Nephron progenitor cell (in vitro differentiated cells): ENCODE measurements at regions not wholly inside any gene's neighbourhood (a gene's known extent, or its start where the extent isn't known, plus 50 kb on each side); places are given as distances from the start of the nearest gene placed in this dataset.
"Not testable (repeated sequence)": the region's sequence is repeated elsewhere in the genome, so short reads cannot be mapped to it uniquely, and the experiment has no call there.

Experiments
- DNase-seq: peaks from one replicate; pipeline ENCODE4 v3.0.0; 2021
- H3K27ac Mint-ChIP-seq: 2 replicates; pipeline ENCODE4 v1.8.0; 2021; ENCODE audit warnings: mild to moderate bottlenecking, moderate library complexity, mixed read lengths
- H3K27me3 Mint-ChIP-seq: 2 replicates; pipeline ENCODE4 v1.8.0; 2021; ENCODE audit warnings: mild to moderate bottlenecking, low read depth, mixed read lengths; ENCODE audit not compliant: poor library complexity
- H3K36me3 Mint-ChIP-seq: 2 replicates; pipeline ENCODE4 v1.8.0; 2021; ENCODE audit warnings: low read depth, mixed read lengths
- H3K4me1 Mint-ChIP-seq: 2 replicates; pipeline ENCODE4 v1.8.0; 2021; ENCODE audit warnings: mixed read lengths
- H3K4me3 Mint-ChIP-seq: 2 replicates; pipeline ENCODE4 v1.8.0; 2021; ENCODE audit warnings: mild to moderate bottlenecking, moderate library complexity, mixed read lengths
- H3K9me3 Mint-ChIP-seq: 2 replicates; pipeline ENCODE4 v1.8.0; 2021; ENCODE audit warnings: mild to moderate bottlenecking, moderate library complexity, mixed read lengths

DNA sequence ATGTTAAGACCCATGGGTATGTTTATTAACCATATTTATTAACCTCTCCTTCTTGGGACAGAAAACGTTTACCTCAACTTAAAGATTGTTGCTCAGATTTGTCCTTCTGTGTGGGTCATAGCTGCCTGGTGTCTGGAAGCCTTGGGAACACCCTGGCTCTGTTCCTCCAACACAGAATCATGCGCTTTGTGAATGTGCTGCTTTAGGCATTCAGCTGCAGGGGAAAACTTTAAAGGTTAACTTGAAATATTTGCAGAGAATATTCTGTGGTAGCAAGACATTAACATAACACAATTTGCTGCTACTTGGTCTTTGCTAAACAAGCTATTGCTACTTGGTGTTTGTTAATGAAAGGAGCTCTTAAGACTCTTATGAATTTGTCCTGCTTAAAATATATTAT is 50.5 kb upstream of the THOC3 start:
- H3K27ac Mint-ChIP-seq, H3K36me3 Mint-ChIP-seq, H3K27me3 Mint-ChIP-seq, H3K4me1 Mint-ChIP-seq, H3K9me3 Mint-ChIP-seq, DNase-seq, H3K4me3 Mint-ChIP-seq: not testable (repeated sequence)

DNA sequence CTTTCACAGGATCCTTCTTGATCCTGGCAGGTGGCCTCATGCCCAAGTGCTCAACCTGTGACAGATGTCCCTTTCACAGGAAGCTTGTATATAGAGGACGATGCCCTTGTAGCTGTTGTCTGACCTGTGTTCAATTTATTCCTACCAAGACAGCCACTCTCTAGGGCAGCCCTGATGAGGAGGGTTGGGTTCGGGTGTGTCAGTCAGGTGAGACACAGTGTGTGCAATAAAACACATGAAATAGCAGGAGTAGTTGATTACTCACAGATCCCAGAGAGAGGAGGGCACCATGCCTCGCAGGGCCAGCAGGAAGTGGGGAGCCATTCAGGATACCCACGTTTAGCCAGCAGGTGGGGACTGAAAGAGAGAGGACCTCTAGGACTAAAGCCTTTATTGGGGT is 52.7 kb upstream of the THOC3 start:
- not testable (repeated sequence) for H3K9me3 Mint-ChIP-seq, H3K4me3 Mint-ChIP-seq, H3K4me1 Mint-ChIP-seq, H3K27me3 Mint-ChIP-seq, DNase-seq, H3K27ac Mint-ChIP-seq, H3K36me3 Mint-ChIP-seq

DNA sequence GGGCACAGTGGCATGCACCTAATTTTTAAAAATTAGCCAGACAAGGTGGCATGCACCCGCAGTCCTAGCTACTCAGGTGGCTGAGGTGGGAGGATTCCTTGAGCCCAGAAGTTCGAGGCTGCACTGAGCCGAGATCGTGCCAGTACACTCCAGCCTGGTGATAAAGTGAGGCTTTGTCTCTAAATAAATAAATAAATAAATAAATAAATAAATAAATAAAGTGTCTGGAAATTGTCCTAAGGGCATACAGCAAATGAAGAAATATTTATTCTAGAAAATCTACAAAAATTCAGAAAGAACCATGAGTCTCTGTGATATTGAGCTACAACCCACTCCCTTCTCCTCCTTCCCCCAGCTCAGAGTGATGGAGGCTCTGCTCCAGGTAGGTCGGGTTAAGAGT is 55.4 kb upstream of the THOC3 start:
- not testable (repeated sequence) for H3K27ac Mint-ChIP-seq, H3K36me3 Mint-ChIP-seq, H3K4me1 Mint-ChIP-seq, DNase-seq, H3K27me3 Mint-ChIP-seq, H3K9me3 Mint-ChIP-seq, H3K4me3 Mint-ChIP-seq

DNA sequence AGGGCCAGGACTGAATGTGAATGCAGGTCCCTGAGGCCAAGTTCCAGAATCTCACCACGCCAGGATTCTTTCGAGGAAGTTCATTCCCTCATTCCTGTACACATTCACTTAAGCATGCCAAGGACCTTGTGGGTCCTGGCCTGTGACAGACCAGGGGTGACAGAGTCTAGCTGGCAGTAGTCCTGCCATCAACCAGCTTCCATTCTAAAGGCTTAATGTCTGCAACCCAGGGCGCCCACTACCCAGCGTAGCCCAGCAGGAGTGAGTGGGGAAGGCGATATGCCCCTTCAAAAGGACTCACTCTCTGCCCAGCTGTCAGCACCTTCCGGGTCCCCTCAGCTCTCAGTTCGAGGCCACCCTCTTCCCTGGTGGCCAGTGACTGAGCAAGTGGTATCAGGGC is 61.3 kb upstream of the THOC3 start:
- not testable (repeated sequence) for H3K4me1 Mint-ChIP-seq, H3K27me3 Mint-ChIP-seq

DNA sequence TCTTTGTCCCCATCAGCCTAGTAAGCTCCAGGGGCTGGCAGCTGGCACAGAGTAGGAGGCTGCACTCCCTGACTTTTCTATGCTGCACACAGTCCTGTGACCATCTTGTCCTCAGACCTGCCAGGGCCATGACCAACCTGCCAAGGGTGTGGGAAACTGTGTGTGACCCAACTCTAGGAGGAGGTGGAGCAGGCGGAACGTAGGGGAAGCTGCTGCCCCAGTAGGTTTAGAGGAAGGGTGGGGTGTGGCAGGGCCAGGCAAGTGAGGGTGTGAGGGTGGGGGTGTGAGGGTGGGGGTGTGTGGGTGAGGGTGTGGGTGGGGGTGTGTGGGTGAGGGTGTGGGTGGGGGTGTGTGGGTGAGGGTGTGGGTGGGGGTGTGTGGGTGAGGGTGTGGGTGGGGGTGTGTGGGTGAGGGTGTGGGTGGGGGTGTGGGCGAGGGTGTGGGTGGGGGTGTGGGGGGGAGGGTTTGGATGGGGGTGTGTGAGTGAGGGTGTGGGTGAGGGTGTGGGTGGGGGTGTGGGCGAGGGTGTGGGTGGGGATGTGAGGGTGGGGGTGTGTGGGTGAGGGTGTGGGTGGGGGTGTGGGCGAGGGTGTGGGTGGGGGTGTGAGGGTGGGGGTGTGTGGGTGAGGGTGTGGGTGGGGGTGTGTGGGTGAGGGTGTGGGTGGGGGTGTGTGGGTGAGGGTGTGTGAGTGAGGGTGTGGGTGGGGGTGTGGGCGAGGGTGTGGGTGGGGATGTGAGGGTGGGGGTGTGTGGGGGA is 62.4 kb upstream of the THOC3 start:
- H3K9me3 Mint-ChIP-seq, H3K36me3 Mint-ChIP-seq, H3K27ac Mint-ChIP-seq, H3K4me1 Mint-ChIP-seq, DNase-seq, H3K4me3 Mint-ChIP-seq, H3K27me3 Mint-ChIP-seq: not testable (repeated sequence)

More for the DNA sequence above, 61.3 kb upstream of the THOC3 start:
- DNase-seq, H3K4me3 Mint-ChIP-seq, H3K9me3 Mint-ChIP-seq, H3K36me3 Mint-ChIP-seq, H3K27ac Mint-ChIP-seq: not testable (repeated sequence)

DNA sequence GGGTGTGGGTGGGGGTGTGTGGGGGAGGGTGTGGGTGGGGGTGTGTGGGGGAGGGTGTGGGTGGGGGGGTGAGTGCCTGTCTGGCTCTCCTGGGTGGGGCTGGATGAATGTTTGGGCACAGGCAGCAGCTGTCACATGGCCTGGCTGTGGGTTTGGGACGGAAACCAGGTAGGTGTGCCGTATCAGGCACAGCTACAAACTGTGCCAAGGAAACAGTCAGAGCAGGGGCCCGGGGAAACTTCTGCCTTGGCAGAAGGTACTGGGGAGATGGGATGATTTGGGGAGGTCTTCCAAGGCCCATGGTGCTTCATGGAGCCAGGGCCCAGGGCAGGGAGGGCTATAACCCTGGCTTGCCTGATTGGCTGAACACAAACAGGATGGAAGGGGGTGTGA is 63.0 kb upstream of the THOC3 start:
- H3K4me3 Mint-ChIP-seq, H3K9me3 Mint-ChIP-seq, DNase-seq, H3K27ac Mint-ChIP-seq, H3K36me3 Mint-ChIP-seq, H3K4me1 Mint-ChIP-seq, H3K27me3 Mint-ChIP-seq: not testable (repeated sequence)

DNA sequence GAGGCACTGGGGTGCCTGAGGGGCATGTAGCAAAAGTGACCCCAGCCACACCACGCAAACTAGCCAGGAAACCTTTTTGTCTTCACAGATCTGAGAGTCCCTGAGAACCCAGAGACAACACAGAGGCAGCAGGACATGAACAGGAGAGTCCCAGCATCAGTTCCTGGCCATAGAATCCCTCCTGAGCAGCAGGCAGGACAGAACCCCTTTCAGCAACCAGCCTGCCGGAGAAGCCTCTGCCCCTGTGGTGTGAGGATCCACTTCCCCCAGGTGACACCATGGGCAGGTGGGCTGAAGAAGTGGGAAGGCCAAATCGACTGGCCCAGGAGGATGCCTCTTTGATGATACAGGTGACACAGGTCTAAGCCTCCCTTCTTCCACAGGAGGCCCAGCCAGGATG is 65.1 kb upstream of the THOC3 start:
- DNase-seq, H3K27ac Mint-ChIP-seq, H3K4me3 Mint-ChIP-seq, H3K4me1 Mint-ChIP-seq, H3K9me3 Mint-ChIP-seq, H3K36me3 Mint-ChIP-seq: not testable (repeated sequence)
- H3K27me3 Mint-ChIP-seq: peaks cover 10% of the 10 kb centered on the region

DNA sequence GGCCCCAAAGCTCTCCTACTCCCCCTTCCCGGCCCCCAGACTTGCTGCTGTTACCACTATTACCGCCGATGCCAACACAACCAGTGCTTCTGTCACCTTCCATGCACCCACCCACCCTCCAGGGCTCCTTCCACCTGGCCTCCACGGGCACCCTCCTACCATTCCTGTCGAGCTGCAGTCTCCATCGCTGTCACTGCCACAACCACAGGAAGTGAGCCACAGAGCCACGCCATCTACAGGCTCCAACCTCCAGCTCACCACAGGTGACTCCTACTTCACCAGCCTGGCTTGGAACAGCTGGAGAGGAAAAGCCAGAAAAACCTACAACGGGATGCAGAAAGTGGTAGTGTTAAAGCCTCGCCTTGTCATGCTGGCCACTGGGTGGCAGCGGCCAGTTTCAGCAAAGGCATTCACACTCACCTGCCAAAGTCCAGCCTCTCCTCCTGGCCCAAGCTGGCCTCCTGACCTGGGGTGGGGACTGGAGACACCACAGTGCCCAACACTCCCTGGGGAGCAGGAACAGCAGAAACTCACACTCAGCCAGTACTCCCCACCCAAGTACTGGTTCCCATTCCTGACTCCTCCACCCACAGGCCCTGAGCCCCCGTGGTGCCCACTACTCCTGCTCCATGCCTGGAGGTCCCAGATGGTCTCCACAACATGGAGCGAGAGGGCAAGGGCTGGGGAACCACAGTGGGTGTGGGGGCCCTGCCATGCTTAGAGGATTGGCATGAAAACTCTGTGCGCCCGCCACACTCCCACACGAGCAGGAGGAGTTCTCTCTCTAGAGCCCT is 66.5 kb upstream of the THOC3 start:
- H3K4me3 Mint-ChIP-seq, H3K27ac Mint-ChIP-seq, H3K36me3 Mint-ChIP-seq, DNase-seq, H3K4me1 Mint-ChIP-seq, H3K9me3 Mint-ChIP-seq: not testable (repeated sequence)
- H3K27me3 Mint-ChIP-seq: peaks cover 14% of the 10 kb centered on the region

DNA sequence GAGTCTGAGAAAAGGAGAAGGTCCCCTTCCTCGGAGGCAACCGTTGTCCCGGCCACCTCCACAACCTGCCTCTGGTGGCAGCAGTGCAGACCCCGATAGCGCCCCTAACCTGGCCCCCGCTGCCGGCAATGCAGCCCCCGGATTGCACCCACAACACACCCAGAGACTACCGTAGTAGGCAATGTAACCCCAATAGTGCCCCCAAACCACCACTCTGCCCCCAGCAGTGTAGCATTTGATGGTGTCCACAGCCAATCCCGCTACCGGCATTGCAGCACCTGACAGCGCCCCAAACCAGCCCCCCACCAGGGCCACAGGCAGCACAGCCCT is 67.1 kb upstream of the THOC3 start:
- not testable (repeated sequence) for DNase-seq, H3K27ac Mint-ChIP-seq, H3K4me1 Mint-ChIP-seq, H3K36me3 Mint-ChIP-seq, H3K4me3 Mint-ChIP-seq, H3K9me3 Mint-ChIP-seq
- H3K27me3 Mint-ChIP-seq: peaks cover 15% of the 10 kb centered on the region

DNA sequence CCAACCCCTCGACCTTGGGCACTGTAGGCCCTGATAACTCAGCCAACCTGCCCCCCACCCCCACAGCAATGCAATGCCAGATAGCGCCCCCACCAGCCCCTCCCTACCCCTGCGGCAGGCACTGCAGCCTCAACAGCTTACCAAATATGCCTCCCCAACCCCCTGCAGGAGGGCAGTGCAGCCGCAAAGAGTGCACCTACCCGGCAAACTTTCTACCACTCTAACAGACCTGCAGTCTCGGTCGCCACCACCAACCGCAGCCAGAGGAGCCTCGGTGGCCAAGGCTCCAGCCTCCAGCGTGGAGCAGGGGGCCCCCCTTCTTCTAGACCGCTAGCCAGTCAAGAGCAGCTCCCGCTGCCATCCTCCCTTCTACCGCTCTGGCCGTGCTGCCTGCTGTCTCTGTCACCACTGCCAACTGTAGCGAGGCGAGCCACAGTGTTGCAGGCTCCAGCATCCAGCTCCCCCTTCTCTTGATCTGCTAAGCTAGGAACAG is 67.7 kb upstream of the THOC3 start:
- not testable (repeated sequence) for H3K36me3 Mint-ChIP-seq, H3K9me3 Mint-ChIP-seq, H3K4me1 Mint-ChIP-seq, H3K4me3 Mint-ChIP-seq, DNase-seq, H3K27ac Mint-ChIP-seq
- peaks cover 17% of the 10 kb centered on the region for H3K27me3 Mint-ChIP-seq

DNA sequence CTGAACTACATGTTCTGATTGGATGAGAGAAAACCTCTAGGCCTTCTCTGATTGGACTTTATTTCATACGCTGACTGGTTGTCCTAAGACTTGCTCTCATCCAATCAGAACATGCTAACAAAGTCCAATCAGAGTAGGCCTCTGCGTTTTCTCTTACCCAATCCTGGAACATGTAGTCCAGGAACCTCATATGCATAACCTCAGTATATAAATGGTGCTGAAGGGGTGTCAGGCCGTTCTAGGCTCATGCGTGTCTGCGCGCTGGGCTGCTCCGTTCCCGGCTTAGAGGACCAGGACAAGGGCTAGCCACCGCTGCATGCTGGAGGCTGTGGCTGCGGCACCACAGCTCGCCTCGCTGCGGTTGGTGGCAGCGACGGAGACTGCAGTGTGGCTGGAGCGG is 68.3 kb upstream of the THOC3 start:
- peaks cover 17% of the 10 kb centered on the region for H3K27me3 Mint-ChIP-seq
- not testable (repeated sequence) for H3K4me1 Mint-ChIP-seq, DNase-seq, H3K27ac Mint-ChIP-seq, H3K36me3 Mint-ChIP-seq, H3K9me3 Mint-ChIP-seq, H3K4me3 Mint-ChIP-seq

DNA sequence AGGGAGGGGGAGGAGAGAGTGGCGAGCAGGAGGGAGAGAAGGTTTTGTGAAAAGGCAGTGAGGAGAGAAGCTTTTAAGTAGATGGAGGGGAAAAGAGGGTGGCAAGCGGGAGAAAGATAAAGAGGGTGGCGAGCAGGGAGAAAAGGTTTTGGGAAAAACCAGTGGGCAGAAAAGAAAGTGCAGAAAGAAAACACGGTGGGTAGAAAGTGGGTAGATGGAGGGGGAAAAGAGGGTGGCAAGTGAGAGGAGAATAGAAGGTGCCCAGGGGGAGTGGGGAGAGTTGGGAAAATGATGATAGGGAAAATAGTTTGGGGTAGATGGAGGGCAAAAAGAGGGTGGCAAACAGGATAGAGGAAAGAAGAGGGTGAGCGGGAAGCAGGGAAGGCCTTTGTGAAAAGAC is 69.1 kb upstream of the THOC3 start:
- not testable (repeated sequence) for H3K4me1 Mint-ChIP-seq, H3K36me3 Mint-ChIP-seq, H3K27ac Mint-ChIP-seq, H3K4me3 Mint-ChIP-seq, H3K9me3 Mint-ChIP-seq, DNase-seq
- peaks cover 18% of the 10 kb centered on the region for H3K27me3 Mint-ChIP-seq

DNA sequence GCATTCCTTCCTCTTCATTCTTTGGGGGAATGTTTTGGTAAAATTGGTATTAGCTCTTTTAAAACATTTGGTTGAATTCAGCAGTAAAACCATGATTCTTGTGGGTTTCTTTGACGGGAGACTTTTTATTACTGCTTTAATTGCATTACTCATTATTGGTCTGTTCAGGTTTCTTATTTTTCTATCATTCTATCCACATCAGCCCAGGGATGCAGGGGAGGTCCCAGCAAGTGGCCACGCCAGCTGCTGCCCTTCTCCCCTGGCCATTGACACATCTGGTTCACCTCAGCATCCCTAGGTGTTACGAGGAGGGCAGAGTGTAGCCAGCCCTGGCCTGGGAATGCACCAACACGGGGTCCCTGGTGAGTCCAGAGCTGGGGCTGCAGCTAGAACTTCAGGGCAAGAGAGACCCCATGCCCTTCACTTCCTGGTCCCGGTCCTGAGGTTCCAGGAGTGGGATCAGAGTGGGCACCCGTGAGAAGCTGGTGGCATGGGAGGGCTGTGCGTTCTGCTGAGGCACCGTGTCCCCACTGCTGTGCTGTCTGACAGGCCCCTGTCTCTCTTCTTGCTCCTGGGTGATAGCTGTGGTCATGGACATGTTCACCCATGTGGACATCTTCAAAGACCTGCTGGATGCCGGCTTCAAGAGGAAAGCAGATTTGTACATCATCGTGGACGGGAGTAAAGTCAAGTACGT is 72.1 kb upstream of the THOC3 start:
- not testable (repeated sequence) for DNase-seq, H3K4me1 Mint-ChIP-seq

DNA sequence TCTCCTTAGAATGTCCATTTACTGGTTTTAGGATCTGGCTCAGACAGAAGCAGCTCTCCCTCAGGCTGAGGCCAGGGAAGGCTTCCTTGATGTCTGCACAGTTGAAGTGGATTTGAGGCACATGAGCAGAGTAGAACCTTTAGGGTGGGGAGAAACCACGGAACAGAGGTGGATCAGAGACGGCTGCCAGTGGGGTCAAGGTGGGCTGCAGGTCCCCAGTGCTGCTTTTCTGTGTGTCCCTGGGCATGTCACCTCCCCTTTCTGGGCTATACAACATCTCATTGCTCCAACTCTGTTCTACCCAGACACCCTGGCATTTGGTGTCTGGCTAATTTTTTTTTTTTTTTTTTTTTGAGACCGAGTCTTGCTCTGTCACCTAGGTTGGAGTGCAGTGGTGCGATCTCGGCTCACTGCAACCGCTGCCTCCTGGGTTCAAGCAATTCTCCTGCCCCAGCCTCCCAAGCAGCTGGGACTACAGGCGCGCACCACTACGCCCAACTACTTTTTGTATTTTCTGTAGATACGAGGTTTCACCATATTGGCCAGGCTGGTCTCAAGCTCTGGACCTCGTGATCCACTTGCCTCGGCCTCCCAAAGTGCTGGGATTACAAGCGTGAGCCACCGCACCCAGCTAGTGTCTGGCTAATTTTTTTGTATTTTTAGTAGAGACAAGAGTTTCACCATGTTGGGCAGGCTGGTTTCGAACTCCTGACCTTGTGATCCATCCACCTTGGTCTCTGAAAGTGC is 73.3 kb upstream of the THOC3 start:
- not testable (repeated sequence) for DNase-seq, H3K4me1 Mint-ChIP-seq, H3K4me3 Mint-ChIP-seq, H3K9me3 Mint-ChIP-seq, H3K27ac Mint-ChIP-seq, H3K36me3 Mint-ChIP-seq
- peaks cover 15% of the 10 kb centered on the region for H3K27me3 Mint-ChIP-seq

More for the DNA sequence above, 72.1 kb upstream of the THOC3 start:
- H3K27ac Mint-ChIP-seq, H3K9me3 Mint-ChIP-seq, H3K36me3 Mint-ChIP-seq, H3K4me3 Mint-ChIP-seq: not testable (repeated sequence)
- peaks cover 19% of the 10 kb centered on the region for H3K27me3 Mint-ChIP-seq
